Osteocyte (in vitro differentiated cells): ENCODE measurements at regions not wholly inside any gene's neighbourhood (a gene's known extent, or its start where the extent isn't known, plus 50 kb on each side); places are given as distances from the start of the nearest gene placed in this dataset.

ENCODE experiments used
- DNase-seq: peaks from one replicate; pipeline ENCODE4 v3.0.0; 2021; ENCODE audit warnings: mixed read lengths; ENCODE audit not compliant: unreplicated experiment; ENCODE audit errors: extremely low spot score
- H3K27ac Mint-ChIP-seq: one replicate; pipeline ENCODE4 v1.8.0; 2021; ENCODE audit warnings: mild to moderate bottlenecking, mixed read lengths; ENCODE audit not compliant: unreplicated experiment
- H3K27me3 Mint-ChIP-seq: one replicate; pipeline ENCODE4 v1.8.0; 2021; ENCODE audit warnings: mixed read lengths; ENCODE audit not compliant: unreplicated experiment
- H3K36me3 Mint-ChIP-seq: one replicate; pipeline ENCODE4 v1.8.0; 2021; ENCODE audit warnings: mixed read lengths; ENCODE audit not compliant: unreplicated experiment
- H3K4me1 Mint-ChIP-seq: one replicate; pipeline ENCODE4 v1.8.0; 2021; ENCODE audit warnings: mixed read lengths; ENCODE audit not compliant: unreplicated experiment
- H3K4me3 Mint-ChIP-seq: one replicate; pipeline ENCODE4 v1.8.0; 2021; ENCODE audit warnings: mild to moderate bottlenecking, moderate library complexity, mixed read lengths; ENCODE audit not compliant: unreplicated experiment
- H3K9me3 Mint-ChIP-seq: one replicate; pipeline ENCODE4 v1.8.0; 2021; ENCODE audit warnings: mixed read lengths; ENCODE audit not compliant: unreplicated experiment
- TF ChIP-seq, protein P1 (sequence below): fragments of 200-600 bp; sonication (generic); IDR thresholded peaks from 2 replicates; pipeline ENCODE4 v1.5.0; 2021; ENCODE audit warnings: antibody characterized with exemption, mild to moderate bottlenecking, moderate library complexity

DNA sequence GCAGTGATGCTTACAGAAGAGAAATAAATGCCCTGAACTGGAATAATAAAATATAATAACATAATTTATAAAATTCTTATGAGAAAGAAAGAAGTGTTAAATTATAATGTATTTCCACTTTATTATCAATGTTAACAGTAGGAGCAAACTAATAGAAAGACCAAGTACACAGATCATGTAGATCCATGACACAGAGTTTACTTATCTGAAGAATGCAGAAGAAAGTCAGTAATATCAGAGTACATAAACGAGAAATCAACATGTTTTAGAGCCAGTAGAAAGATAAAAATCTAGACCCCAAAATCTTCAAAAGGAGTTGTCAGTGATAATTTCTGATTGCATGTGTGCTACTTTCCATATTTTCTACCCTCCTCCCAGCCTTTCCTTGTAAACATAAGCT is 334.8 kb upstream of the MANEA start:
- no peaks in the 10 kb centered on the region for H3K36me3 Mint-ChIP-seq
- H3K27ac Mint-ChIP-seq: no peak overlapping the region
- no peaks in the 10 kb centered on the region for H3K9me3 Mint-ChIP-seq
- peaks cover 3% of the 10 kb centered on the region for H3K4me1 Mint-ChIP-seq
- TF ChIP-seq, protein P1, sequence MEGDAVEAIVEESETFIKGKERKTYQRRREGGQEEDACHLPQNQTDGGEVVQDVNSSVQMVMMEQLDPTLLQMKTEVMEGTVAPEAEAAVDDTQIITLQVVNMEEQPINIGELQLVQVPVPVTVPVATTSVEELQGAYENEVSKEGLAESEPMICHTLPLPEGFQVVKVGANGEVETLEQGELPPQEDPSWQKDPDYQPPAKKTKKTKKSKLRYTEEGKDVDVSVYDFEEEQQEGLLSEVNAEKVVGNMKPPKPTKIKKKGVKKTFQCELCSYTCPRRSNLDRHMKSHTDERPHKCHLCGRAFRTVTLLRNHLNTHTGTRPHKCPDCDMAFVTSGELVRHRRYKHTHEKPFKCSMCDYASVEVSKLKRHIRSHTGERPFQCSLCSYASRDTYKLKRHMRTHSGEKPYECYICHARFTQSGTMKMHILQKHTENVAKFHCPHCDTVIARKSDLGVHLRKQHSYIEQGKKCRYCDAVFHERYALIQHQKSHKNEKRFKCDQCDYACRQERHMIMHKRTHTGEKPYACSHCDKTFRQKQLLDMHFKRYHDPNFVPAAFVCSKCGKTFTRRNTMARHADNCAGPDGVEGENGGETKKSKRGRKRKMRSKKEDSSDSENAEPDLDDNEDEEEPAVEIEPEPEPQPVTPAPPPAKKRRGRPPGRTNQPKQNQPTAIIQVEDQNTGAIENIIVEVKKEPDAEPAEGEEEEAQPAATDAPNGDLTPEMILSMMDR: no peak
- DNase-seq: no peak
- no peak overlapping the region for H3K4me3 Mint-ChIP-seq
- peaks cover 8% of the 10 kb centered on the region for H3K27me3 Mint-ChIP-seq

DNA sequence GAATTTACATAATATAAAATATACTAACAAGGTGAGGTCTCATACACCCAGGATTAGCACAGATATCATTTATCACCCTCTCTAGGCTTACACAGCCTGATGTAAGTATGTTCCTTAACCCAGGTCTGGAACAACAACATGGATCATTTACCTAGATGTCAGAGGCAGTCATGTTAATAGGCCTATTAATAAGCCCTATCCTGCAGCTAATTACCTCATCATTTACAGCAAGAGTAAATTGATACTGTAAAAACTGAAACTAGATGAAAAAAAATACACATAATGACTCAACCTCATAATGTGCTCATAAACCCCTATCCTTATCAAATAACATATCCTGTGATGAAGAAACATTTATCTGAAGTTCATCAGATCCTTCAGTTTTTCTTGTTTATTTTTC is 334.3 kb upstream of the MANEA start:
- H3K4me3 Mint-ChIP-seq: no peak overlapping the region
- DNase-seq: no peak
- H3K27me3 Mint-ChIP-seq: peaks cover 5% of the 10 kb centered on the region
- TF ChIP-seq, protein P1: no peak
- no peak overlapping the region for H3K27ac Mint-ChIP-seq
- H3K9me3 Mint-ChIP-seq: no peaks in the 10 kb centered on the region
- no peaks in the 10 kb centered on the region for H3K36me3 Mint-ChIP-seq
- peaks cover 3% of the 10 kb centered on the region for H3K4me1 Mint-ChIP-seq

DNA sequence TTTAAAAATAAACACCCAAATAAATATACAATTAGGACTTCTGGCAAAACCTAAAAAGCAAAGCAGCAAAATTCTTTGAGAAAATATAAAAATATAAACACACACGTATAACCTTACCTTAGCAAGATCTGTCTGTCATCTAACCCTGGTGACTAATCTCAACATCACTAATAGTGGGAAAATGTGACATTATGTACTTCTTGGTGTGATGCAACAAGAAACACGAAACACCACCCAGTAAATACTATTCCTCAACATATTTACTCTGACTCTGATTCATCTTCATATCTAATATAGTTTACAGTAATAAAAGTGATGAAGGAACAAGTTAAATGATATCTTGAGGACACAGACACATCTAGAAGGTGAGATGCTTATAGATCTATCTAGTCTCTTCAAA is 332.6 kb upstream of the MANEA start:
- Mint-ChIP-seq H3K9me3 (no peaks in the 10 kb centered on the region), H3K27ac (no peak overlapping the region), H3K36me3 (no peaks in the 10 kb centered on the region), H3K4me1 (peaks cover 8% of the 10 kb centered on the region), H3K4me3 (no peak overlapping the region), H3K27me3 (no peaks in the 10 kb centered on the region)
- DNase-seq: no peak
- TF ChIP-seq, protein P1: no peak

DNA sequence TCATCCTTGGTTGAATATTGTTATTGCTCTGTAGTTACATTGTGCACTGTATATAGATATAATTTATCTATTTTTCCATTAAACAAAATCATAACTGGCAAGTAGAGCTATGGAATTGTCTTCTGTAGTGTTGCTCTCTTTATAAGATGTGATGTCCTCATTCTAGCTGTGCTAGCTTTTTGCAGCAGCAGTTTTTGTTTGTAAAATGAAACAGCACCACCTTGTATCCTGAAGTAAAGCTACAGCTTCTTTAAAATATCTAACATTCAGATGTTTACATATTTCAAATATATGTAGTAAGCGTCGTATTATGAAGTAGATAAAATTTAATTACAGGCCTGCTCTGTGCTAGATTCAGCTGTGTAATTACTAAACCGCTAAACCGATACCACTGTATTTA is 328.8 kb upstream of the MANEA start:
- no peak for DNase-seq
- Mint-ChIP-seq H3K4me3 (no peak overlapping the region), H3K27ac (peak overlapping the region; percentile 31), H3K27me3 (peaks cover 3% of the 10 kb centered on the region), H3K4me1 (peaks cover 5% of the 10 kb centered on the region), H3K9me3 (no peaks in the 10 kb centered on the region), H3K36me3 (no peaks in the 10 kb centered on the region)
- TF ChIP-seq, protein P1: no peak

DNA sequence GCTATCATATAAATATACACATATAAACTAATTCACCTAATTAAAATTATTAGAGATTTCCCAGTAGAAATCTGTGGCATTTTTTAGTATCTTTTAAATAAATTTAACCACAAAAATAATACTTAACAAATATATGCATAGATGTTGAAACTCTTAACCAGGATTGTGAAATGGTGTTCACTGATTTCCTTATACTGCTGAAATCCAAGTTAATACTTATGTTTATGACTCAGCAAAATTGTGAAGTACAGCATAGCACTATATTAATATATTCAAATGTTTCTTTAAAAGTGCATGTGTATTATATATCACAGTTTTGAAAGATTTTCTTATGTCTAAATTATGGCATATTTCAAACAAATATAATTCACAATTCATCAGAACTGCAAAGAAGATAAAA is 328.2 kb upstream of the MANEA start:
- peaks cover 5% of the 10 kb centered on the region for H3K4me1 Mint-ChIP-seq
- DNase-seq: no peak
- H3K27ac Mint-ChIP-seq: no peak overlapping the region

More for the DNA sequence above, 328.2 kb upstream of the MANEA start:
- H3K4me3 Mint-ChIP-seq: no peak overlapping the region
- TF ChIP-seq, protein P1: no peak
- H3K9me3 Mint-ChIP-seq: no peaks in the 10 kb centered on the region
- H3K36me3 Mint-ChIP-seq: no peaks in the 10 kb centered on the region
- peaks cover 3% of the 10 kb centered on the region for H3K27me3 Mint-ChIP-seq
